ENCODE measurements at regions not wholly inside any gene's neighbourhood (a gene's known extent, or its start where the extent isn't known, plus 50 kb on each side); places are given as distances from the start of the nearest gene placed in this dataset.

DNA sequence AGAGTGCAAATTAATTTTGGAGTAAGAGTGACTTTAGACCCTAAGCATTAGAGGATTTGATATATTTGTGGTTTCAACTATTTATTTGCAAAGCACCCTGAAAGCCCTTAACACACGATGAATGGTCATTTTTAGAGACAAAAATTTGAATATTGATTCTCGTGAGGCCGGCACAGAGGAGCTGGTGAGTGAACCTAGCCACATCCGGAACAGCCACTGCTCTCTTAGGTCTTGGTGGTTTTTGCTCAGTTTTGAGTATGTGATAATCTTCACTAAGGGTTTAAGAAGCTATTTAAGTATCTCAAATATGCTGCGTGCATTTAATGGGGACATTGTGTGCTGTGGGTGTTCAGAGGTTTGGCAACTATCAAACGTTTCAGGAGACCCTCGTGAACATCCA is 204.8 kb downstream of the TSN start:
- DNase-seq (ENCODE audit: low read depth in 4 of 4, low spot score in 1 of 4), result no peak

DNA sequence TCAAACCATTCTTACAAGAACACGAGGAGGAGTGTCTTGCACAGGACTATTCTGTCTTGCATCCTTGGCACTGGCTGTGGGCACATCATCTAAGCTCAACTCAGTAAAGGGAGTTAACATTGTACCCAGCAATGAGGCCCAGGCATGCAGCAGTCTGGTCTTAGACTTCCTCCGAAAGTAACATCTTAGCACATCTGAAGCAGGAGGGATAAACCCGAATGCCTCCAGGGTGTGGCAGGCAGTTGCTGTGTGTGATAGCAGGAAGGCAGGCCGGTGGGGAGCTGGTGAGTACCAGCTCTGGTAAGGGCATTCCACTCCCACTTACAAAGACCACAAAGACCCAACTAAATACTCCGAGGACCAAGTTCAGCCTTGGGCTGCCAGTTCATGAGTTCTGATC is 206.3 kb downstream of the TSN start:
- no peak for DNase-seq (ENCODE audit: low read depth in 4 of 4, low spot score in 1 of 4)

DNA sequence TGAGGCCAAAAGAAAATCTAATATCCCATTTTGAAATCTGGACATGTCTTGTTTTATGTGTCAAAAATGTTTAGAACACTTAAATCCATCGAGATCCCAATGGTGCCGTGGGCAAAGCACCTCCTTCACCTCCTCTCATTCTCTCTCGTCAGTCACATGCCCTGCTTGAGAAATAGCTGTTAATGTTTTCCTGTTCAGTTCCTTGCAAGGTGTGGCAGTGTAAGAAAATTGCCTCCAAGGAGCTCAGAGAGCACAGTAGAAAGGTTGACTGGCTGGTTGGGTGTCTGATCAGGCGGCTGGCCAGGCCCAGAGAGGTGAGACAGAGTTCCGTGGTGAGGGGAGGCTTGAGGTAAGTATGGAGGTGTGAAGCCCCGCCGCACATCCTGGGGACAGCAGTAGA is 210.2 kb downstream of the TSN start:
- DNase-seq (ENCODE audit: low read depth in 4 of 4, low spot score in 1 of 4), result no peak

DNA sequence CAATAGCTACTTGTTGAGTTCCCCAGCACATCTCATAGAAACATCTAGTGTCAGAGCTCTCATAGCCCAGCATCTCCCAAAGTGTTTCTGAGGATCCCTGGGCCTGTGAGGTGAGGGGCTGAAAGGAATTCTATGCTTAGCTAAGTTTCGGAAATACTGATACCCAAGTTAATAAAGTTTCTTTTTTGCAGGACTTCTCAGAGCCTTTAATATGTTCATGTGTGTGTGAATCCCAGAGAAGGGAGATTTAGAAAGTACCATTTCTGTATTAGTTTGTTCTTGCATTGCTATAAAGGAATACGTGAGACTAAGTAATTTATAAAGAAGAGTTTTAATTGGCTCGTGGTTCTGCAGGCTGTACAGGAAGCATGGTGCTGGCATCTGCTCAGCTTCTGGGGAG is 211.2 kb downstream of the TSN start:
- DNase-seq (ENCODE audit: low read depth in 4 of 4, low spot score in 1 of 4), result no peak

DNA sequence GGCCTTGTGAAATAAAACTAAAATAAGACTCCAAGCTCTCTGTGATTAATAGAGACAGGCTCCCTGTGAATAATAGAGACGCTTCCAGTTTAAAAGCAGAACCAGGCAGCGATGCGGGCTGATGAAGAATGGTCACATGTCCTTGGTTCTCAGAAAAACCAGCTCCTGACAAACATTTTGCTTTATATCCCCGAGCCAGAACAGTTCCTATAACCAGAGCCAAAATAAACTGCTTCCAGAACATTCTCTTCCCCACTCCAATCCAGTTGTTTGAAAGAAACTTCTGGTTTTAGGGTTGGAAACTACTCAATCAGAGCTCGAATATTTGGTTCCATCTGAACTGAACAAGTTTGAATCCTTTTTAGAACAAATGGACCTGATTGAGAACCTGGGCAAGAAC is 213.7 kb downstream of the TSN start:
- no peak for DNase-seq (ENCODE audit: low read depth in 4 of 4, low spot score in 1 of 4)

DNA sequence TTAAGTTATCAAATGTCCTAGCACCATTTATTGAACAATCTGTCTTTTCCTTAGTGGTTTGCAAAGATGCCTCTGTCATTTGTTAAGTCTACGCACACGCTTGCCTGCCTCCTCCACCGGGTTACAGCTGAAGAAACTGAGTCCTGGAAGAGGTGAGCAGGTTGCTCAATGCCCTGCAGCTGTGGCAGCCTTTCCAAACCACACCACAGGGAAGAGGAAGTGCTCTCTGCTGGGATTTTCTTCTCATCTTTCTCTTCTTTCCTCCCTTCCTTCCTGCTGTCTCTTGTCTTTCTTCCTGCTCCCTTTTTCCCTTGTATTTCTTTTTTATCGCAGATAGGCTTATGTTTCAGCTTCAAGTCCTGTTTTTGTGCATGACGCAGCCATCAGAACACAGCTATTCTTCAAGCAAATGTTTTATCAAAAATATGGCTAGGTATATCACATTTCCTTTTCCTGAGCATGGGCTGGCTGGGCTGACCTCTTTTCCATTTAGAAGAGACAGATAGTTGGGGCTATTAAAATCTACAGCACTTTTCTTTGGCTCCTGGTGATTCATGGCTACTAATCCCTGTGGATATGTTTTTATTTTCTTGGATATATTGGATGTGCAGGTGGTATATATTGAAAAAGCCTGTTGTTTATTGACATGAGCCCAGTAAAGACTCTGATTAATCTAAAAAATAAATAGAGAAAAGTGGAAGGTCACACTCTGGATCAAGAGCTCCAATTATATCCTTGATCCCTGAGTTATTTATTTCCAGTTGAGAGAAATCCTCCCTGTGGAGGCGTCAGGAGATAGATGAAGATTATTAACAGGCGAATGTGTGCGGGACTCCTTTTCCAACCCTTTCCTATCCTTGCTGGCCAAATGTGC is 214.6 kb downstream of the TSN start:
- DNase-seq (ENCODE audit: low read depth in 4 of 4, low spot score in 1 of 4), result no peak

DNA sequence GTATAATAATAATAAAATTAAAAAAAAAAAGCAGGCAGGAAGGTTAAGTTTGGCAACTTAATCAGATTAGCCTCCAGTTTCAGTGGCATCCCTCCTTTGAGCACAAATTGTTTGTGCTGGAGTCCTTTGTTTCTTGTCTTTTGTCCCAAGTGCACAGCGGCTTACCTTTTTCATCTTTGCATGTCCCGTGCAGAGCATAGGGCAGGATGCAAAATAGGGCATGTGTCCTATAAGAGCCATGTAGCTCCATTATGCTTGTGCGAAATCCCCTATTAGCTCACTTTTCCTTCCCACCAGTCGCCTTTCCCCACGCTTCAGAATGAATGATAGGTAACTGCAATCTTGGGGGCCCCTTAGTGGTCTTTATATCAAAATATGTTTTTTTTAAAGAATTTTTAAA is 216.8 kb downstream of the TSN start:
- DNase-seq (ENCODE audit: low read depth in 4 of 4, low spot score in 1 of 4), result no peak

DNA sequence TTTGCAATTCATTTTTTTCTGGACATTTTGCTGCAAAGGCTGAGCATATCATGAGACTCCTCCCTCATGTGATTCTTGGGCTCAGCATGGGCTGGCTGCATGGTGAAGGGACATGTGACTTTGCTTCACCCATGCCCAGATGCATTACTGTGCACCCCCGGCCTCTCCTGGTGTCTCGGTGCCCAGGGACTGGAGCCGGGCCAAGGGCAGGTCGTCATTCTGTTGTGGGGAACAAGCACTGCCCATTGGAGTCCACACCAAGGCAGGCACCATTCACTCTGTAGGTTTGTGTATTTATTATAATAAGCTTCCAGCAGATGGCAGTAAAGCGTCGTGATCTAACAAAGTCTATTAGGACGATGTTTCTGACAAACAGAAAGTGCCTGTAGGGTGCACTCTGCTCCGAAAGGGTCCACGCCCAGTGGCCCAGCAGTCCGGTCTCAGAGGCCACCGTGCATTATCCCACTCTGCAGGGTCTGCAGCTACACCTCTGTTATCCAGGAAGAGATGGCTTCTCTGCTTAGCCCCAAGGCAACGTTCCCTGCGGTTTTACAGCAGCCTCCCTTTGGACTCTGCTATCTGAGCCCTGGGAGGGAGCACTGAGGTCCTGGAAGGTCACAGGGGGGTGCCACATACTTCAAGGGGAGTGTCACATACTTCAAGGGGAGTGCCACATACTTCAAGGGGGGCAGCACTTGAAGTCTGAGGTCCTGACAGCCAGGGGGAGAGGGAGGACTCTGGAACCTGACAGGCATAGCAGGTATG is 219.6 kb downstream of the TSN start:
- DNase-seq (ENCODE audit: low read depth in 4 of 4, low spot score in 1 of 4), result peak in 3 of 4 experiments; percentile 7 to 13 (median 10)

DNA sequence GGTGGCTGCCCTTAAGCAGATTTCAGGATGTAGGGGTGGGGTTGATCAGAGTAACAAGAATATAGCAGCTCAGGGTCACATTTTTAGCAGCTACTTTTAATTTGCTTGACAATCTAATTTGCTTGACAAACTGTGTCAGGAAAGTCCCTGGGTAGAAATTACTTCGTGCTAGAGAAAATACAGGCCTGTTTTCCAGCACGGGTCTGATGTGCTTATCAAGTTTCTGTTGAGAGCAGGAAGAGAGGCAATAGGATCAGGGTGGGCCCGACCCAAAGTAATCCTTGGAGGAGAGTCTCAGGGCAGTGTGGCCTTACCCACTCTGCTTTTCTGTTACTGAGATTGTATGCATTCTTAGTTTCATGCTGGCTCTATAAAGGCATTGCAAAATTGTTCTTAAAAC is 221.5 kb downstream of the TSN start:
- no peak for DNase-seq (ENCODE audit: low read depth in 4 of 4, low spot score in 1 of 4)

DNA sequence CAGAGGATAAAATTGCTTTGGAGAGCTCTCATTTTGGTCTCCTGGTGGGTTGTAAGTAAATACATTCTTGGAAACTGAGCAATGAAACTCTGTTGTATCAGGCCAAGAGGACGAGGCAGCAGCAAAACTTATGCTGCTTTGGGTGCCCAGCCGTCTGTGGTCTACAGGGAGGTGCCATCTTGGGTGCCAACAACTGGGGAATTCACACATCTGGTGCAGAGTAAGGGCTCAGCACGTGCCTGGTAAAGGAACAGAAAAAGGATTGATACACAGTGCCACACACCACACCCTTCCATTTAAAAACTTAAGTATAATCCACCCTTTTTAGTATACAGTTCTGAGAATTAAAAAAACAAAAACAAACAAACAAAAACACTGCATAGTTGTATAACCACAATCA is 221.9 kb downstream of the TSN start:
- no peak for DNase-seq (ENCODE audit: low read depth in 4 of 4, low spot score in 1 of 4)

DNA sequence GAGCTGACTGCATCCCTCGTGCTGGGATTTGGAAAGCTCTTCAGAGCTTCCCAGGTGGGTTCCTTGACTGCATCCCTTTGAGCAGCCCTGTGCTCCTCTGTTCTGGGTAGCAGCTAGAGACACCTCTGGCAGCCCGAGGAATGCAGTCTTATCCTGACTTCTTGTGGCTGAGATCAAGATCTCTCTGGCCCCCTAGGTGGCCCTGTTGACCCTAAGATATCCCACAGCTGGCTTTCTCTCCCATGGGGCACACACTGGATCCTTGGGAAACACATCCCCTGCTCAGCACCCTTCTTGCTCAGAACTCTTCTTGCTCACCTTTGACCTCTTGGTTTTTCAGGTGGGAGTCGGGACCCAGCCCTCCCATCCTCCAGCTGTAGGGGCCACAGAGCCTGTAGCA is 237.2 kb downstream of the TSN start:
- DNase-seq (ENCODE audit: low read depth in 4 of 4, low spot score in 1 of 4), result no peak

DNA sequence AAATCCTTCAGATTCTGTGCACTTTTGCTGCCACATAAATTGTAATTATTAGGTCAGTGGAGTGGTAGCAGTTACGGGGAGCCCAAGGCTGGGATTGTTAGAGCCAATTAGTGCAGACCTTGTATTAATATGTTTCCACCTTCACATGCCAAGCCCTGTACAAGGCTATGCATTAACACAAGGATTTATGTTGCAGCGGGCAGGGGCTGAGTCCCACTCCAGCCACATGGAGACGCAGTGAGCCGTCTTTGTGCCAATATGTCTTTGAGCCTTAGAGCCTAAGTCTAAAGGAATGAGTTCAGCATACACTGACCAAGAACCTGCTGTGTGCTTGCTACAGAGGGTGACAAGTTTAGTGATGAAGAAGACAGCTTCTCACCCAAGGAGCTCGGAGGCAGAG is 238.2 kb downstream of the TSN start:
- no peak for DNase-seq (ENCODE audit: low read depth in 4 of 4, low spot score in 1 of 4)

DNA sequence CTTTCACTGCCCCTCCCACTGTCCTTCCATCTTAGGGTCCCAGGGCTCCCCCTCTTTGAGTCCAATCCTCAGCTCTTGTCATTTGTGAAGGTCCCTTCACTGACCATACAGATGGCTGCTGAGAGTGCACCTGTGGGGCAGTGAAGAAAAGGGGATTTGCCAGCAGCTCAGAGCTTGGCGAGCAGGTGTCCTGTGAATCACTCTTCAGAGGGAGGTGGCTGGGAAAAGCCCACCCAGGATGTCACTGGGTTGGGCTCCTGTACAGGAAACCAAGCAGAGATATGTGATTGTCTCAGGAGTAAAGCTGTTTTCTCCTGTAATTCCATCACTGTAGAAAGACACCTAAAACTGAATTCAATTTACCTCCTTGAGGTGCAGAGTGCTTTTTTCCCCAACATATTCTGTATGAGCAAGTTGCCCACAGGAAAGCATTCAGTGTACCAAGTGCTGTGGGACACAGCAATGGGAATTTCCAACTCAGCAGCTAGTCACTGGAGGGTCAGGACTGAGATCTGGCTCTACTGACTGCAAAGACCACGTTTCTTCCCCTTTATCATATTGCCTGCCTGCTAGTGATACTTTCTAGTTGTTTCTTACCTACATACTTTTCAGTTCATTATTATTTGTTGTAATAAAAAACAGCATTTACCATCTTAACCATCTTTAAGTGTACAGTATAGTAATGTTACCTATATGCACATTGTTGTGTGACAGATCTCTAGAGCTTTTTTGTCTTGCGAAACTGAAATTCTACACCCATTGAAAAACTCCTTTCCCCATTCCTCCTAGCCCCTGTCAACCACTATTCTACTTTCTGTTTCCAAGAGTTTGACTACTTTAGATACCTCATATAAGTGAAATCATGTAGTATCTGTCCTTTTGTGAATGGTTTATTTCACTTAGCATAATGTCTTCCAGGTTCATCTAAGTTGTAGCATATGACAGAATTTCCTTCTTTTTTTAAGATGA is 239.1 kb downstream of the TSN start:
- no peak for DNase-seq (ENCODE audit: low read depth in 4 of 4, low spot score in 1 of 4)

DNA sequence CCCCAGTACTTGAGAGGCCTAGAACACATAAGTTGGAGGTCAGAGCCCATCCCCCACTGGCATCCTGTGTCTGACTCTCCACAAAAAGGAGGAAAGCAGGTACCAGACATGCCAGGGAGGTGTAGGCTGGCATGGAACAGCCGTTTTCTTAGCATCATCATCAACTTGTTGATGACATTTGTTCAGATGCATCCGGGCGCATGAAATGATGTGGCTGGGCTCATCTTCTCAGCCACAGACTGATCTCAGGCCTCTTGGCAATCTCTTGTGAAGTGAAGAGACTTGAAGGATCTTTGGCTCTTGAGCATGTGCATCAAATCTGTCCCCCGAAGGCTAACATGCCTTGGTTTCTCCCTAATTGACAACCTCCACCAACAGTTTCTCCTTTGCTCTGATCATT is 243.3 kb downstream of the TSN start:
- DNase-seq (ENCODE audit: low read depth in 4 of 4, low spot score in 1 of 4), result no peak

DNA sequence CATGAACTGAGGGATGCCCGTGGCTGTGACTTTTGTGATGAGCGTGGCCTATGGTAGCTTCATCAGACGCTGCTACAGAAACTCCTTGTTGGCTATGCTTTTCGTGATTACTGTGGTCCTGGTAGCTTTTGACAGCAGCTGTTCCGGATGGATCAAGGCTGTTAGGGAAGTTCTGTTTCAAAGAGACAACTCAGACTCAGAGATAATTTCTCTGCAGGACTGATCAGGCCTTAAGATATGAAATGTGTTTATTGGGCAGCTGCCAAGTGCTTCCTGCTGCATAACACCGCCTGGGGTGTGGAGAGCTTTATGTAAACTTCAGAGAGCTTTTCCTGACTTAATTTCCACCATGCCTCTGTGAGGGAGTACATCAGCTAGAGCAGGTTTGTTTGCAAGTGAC is 243.8 kb downstream of the TSN start:
- DNase-seq (ENCODE audit: low read depth in 4 of 4, low spot score in 1 of 4), result no peak

DNA sequence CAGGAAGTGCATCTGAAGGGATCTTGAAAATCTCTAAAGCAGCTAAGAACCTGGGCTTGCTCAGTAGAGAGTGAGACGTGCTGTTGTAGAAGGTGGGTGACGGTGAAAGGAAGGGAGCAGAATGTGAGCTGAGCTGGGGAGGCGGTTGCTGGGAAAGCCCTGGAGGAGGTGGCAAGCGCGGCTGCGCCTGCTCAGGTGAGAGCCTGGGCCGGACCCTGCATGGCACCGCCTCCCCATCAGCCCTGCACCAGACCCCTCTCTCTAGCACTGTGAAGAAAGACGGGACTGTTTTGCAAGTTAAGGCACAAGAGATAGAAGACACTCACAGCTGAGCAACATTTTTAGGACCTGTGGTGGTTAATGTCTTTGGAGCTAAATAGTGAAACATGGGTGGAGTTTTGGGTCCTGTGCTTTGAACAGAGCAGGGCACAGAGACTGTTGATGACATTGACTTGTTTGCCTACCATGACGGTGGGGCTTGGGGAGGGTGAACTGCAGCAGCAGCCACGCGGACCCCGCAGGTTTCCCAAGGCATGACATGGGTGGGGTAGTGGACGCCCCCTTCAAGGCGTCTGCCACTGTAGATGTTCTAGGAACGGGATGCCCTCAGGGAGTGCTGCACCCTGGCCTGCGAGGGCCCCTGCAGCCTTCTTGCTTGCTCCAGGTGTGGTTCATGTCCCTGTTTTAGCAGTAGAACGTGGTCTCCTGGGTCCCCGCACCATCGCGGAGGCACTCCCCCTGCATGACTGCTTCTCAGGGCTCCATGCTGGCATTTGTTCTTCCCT is 245.3 kb downstream of the TSN start:
- no peak for DNase-seq (ENCODE audit: low read depth in 4 of 4, low spot score in 1 of 4)

DNA sequence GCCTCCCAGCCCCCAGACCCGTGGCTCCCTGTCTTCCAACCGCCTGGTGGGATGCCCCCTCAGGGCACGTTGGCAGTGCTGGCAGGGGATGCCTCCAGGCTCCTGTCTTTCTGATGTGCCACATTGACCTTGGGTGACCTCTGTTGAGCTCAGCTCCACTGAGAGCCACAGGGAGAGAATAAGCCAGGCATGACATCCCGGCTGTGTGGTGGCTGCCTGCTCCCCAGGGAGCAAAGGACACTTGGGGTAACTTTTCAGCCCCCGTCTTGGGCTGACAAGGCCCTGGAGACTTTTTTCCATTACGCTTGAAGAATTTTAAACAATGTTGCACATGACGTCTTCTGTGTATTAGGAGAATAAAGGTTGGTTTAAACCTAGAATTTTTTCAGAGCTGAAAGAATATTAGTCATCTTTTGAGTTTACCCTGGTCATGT is 246.0 kb downstream of the TSN start:
- no peak for DNase-seq (ENCODE audit: low read depth in 4 of 4, low spot score in 1 of 4)

DNA sequence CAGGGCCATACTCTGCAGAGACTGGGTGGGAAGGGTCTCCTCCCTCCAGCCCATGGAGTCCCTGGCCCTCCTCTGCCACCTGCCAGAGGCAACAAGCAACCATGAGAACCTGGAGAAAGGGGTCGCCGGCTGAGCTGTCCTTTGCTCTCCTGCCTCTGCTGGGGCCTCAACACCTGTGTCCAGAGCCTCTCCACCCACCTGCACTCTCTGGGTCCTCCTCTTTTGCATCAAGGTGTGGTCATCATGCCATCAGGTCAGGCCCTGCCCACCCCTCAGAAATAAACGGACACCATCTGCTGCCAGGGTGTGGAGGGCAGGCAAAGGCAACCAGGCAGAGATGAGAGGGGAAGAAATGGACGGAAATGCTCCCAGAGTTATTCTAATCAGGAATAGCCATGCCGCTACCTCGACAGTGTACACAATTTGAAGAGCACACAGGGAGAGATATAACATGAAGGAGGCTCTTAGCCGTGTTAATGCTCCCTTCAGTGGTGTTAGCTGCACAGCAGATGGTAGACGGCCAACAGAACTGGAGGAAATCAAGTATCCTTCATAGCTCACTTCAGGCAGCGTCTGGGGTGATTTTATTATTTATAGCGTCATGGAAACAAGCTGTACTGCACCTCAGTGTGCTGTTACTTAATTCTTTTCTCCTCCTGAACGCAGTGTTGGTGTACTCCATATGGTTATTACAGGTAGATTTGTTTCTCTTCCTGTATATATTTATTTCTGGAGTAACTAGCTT is 247.9 kb downstream of the TSN start:
- DNase-seq (ENCODE audit: low read depth in 4 of 4, low spot score in 1 of 4), result no peak

DNA sequence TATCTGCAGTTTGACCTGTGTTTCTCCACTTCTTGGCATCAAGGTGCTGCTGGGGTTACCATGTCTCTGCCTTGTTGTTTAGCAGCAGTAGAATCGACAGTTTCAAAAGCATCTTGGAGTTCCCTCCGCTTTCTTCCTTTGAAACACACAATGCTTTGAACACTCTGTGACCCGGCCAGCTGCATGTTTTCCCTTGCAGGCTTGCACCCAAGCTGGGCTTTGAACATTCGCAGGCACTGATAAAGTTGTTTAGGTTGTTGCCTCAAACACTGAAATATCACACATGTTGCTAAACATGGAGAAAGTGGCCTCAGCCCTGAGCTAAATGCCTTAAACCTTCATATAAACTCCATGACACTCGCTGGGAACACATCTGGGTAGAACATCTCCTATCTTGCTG is 251.7 kb downstream of the TSN start:
- DNase-seq (ENCODE audit: low read depth in 4 of 4, low spot score in 1 of 4), result no peak

DNA sequence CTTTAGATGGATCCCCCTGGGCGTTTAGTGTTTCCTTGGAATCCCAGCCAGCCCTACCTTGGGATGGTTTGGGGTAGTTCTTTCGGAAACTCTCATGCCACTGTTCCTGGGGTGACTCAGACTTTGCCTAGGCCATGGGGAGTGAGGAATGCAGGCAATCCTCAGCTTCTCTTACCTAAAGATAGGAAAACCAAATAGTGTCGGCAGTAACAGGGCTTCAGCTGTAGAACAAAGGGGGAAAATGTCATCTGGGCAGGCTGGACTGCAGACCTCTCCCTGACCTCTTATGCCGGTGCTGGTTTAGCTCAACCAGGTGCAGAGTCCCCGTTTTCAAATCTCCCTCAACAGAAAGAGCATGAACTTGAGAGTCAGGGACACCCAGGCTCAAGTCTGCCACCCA is 252.1 kb downstream of the TSN start:
- no peak for DNase-seq (ENCODE audit: low read depth in 4 of 4, low spot score in 1 of 4)

Data from stimulated activated CD4-positive, alpha-beta T cell treated with anti-CD3 and anti-CD28 coated beads, Interleukin-1b, Interleukin-23, amount 100 ng/mL, for 24 hours (primary cell).